HFFc6 (cell line): ENCODE measurements at regions not wholly inside any gene's neighbourhood (a gene's known extent, or its start where the extent isn't known, plus 50 kb on each side); places are given as distances from the start of the nearest gene placed in this dataset.

Experiments
- DNase-seq: peaks from one replicate; pipeline ENCODE4 v3.0.0-alpha.2; 2018
- H3K27ac Mint-ChIP-seq: 2 replicates; pipeline ENCODE4 v1.8.0; 2020; ENCODE audit warnings: mild to moderate bottlenecking, mixed read lengths
- H3K27me3 Mint-ChIP-seq: 2 replicates; pipeline ENCODE4 v1.8.0; 2021; ENCODE audit warnings: mild to moderate bottlenecking, moderate library complexity, mixed read lengths; ENCODE audit not compliant: insufficient read depth
- H3K36me3 Mint-ChIP-seq: 2 replicates; pipeline ENCODE4 v1.8.0; 2021; ENCODE audit warnings: low read depth, mixed read lengths
- H3K4me1 Mint-ChIP-seq: 2 replicates; pipeline ENCODE4 v1.8.0; 2020; ENCODE audit warnings: low read depth, mixed read lengths
- H3K4me3 Mint-ChIP-seq: 2 replicates; pipeline ENCODE4 v1.8.0; 2020; ENCODE audit warnings: mild to moderate bottlenecking, moderate library complexity, mixed read lengths
- H3K9me3 Mint-ChIP-seq: 2 replicates; pipeline ENCODE4 v1.8.0; 2020; ENCODE audit warnings: mild to moderate bottlenecking, mixed read lengths
- TF ChIP-seq, protein P1 (sequence below): fragments of 200-600 bp; sonication (generic); IDR thresholded peaks from 2 replicates; pipeline ENCODE4 v1.5.0; 2021; ENCODE audit warnings: antibody characterized with exemption, mild to moderate bottlenecking

DNA sequence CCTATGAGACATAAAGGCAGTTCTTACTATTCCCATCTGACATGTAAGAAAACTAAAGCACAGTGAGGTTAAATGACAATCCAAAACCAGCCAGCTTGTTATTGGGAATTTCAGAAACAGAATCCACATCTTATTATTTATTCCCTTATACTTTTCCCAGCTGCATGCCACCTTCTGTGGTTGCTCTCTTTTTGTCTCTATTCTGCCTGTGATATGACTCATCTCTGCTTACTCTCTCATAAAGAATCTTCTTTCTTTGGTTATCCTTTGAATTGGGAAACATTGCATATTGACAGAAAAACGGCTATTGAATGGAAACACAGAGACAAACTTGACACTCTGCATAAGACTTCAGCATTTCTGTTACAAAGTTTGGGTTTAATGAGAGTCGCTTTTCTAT lies 183.2 kb downstream of the TLR4 start:
- no peak for DNase-seq
- Mint-ChIP-seq H3K27me3 (peaks cover 1% of the 10 kb centered on the region; the same call in 1 of the 2 replicates), H3K4me3 (no peak overlapping the region), H3K36me3 (no peaks in the 10 kb centered on the region; the same call in 1 of the 2 replicates), H3K9me3 (peaks cover 6% of the 10 kb centered on the region), H3K4me1 (no peaks in the 10 kb centered on the region), H3K27ac (no peak overlapping the region)
- TF ChIP-seq, protein P1, sequence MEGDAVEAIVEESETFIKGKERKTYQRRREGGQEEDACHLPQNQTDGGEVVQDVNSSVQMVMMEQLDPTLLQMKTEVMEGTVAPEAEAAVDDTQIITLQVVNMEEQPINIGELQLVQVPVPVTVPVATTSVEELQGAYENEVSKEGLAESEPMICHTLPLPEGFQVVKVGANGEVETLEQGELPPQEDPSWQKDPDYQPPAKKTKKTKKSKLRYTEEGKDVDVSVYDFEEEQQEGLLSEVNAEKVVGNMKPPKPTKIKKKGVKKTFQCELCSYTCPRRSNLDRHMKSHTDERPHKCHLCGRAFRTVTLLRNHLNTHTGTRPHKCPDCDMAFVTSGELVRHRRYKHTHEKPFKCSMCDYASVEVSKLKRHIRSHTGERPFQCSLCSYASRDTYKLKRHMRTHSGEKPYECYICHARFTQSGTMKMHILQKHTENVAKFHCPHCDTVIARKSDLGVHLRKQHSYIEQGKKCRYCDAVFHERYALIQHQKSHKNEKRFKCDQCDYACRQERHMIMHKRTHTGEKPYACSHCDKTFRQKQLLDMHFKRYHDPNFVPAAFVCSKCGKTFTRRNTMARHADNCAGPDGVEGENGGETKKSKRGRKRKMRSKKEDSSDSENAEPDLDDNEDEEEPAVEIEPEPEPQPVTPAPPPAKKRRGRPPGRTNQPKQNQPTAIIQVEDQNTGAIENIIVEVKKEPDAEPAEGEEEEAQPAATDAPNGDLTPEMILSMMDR: no peak

DNA sequence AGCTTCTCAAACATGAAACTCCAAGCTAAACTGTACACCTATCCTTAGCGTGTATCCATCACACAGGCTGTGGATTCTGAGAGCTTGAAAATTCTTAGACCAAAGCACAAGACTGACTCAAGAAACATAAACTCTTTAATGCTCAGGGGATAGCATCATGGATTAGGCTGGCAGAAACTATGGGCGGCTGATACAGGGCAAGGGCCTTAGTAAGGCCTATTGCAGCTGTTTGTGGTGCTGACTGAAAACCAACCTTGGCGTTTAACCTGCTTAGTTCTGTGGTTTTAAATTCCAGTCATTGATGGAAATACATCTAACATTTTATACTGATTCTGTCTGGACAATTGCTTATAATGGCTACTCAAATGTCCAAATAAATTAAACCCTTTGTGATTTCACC lies 183.7 kb downstream of the TLR4 start:
- H3K27ac Mint-ChIP-seq: no peak overlapping the region

DNA sequence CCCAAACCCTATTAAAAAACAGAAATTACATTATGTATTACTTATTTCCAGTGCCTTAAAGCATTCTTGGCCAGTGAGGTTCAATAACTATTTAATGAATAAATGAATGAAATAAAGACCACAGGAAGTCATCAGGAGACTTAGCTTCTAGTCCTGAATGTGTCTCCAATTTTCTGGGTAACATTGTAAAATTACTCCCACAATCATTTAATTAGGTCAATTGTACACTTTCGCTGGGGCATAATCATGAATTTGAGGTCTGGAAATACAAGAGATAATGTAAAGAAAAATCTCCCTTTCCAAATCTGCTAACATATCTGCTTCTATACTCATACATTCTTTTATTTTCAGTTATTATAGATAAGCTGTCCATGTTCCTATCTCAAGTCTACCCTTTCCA lies 199.2 kb downstream of the TLR4 start:
- TF ChIP-seq, protein P1: no peak
- Mint-ChIP-seq H3K9me3 (peaks cover 30% of the 10 kb centered on the region), H3K4me3 (no peak overlapping the region), H3K27ac (no peak overlapping the region), H3K27me3 (no peaks in the 10 kb centered on the region), H3K36me3 (no peaks in the 10 kb centered on the region), H3K4me1 (no peaks in the 10 kb centered on the region)
- no peak for DNase-seq

More for the DNA sequence above, 183.7 kb downstream of the TLR4 start:
- DNase-seq: no peak
- Mint-ChIP-seq H3K9me3 (peaks cover 5% of the 10 kb centered on the region), H3K36me3 (no peaks in the 10 kb centered on the region), H3K4me1 (no peaks in the 10 kb centered on the region), H3K4me3 (no peak overlapping the region), H3K27me3 (peaks cover 1% of the 10 kb centered on the region; the same call in 1 of the 2 replicates)
- TF ChIP-seq, protein P1: no peak

DNA sequence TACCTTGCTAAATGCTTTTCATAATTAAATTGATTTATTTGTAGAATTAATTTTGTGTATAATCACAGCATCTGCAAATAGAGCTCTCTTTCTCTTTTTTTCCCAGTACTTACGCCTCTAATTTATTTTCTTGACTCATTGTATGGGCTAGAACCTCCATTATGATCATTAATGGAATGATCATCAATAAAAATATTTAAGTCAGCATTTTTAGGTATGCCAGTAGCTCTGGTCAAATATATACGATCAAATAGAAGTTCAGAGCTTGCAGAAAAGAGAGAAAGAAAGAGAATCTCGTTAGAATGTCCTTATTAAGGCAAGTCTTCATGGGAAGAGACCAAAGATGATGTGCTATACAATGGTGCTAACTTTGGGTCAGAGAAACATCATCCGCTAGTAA lies 202.6 kb downstream of the TLR4 start:
- H3K4me1 Mint-ChIP-seq: no peaks in the 10 kb centered on the region
- no peak overlapping the region for H3K4me3 Mint-ChIP-seq
- H3K27ac Mint-ChIP-seq: no peak overlapping the region
- peaks cover 48% of the 10 kb centered on the region for H3K9me3 Mint-ChIP-seq
- no peaks in the 10 kb centered on the region for H3K27me3 Mint-ChIP-seq
- TF ChIP-seq, protein P1: no peak
- H3K36me3 Mint-ChIP-seq: no peaks in the 10 kb centered on the region
- DNase-seq: no peak

DNA sequence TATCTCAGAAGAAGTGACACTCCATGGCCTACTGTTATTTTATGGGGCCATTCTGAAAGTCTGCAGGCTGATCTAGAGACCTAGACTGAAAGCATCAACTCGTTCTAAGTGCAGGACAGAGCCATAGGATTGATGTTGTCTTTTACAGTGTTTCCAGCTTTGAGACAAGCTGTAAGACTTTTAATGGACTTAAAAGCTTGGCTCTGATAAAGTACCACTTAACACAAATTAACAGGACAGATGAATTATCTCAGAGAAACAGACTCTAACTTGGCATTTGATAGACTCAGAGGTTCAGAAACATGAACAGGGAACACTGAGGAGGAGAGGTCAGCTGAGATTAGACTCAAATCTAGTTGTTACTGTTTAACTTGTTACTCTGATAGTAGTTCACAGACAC lies 203.2 kb downstream of the TLR4 start:
- Mint-ChIP-seq H3K27me3 (no peaks in the 10 kb centered on the region), H3K36me3 (no peaks in the 10 kb centered on the region), H3K9me3 (peaks cover 49% of the 10 kb centered on the region), H3K27ac (no peak overlapping the region), H3K4me3 (no peak overlapping the region), H3K4me1 (no peaks in the 10 kb centered on the region)
- DNase-seq: no peak
- TF ChIP-seq, protein P1: no peak

DNA sequence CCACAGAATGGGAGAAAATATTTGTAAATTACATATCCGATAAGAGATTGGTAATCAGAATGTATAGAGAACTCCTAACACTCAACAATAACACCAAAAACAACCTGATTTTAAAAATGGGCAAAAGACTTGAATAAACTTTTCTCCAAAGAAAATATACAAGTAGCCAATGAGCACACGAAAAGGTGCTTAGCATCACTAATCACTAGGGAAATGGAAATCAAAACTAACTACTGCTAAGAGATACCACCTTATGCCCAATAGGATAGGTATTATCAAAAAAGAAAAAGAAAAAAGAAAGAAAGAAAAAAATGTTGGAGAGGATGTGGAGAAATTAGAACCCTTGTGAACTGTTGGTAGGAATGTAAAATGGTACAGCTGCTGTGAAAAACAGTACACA lies 212.1 kb downstream of the TLR4 start:
- H3K4me3 Mint-ChIP-seq: no peak overlapping the region
- H3K27me3 Mint-ChIP-seq: no peaks in the 10 kb centered on the region
- peaks cover 36% of the 10 kb centered on the region for H3K9me3 Mint-ChIP-seq
- no peaks in the 10 kb centered on the region for H3K36me3 Mint-ChIP-seq
- TF ChIP-seq, protein P1: no peak
- H3K4me1 Mint-ChIP-seq: no peaks in the 10 kb centered on the region
- H3K27ac Mint-ChIP-seq: no peak overlapping the region
- DNase-seq: no peak
